OCI-LY7 (cell line): ENCODE measurements at regions not wholly inside any gene's neighbourhood (a gene's known extent, or its start where the extent isn't known, plus 50 kb on each side); places are given as distances from the start of the nearest gene placed in this dataset.

Experiments
- BruUV-seq: library from RNA; stranded (reverse); fragments of 400-500 nt; replicated peaks from 2 replicates; lab custom pipeline; 2021; lab: Mats Ljungman, UMichigan
- CTCF ChIA-PET: fragments of 300-600 bp; sonication (Branson Sonifier 250); formaldehyde crosslinking; loops from one replicate; lab custom pipeline; 2022; ENCODE audit warnings: antibody characterized with exemption; ENCODE audit not compliant: unreplicated experiment; lab: Charles Lee
- POLR2A ChIA-PET: fragments of 300-600 bp; sonication (Branson Sonifier 250); formaldehyde crosslinking; loops from one replicate; lab custom pipeline; 2022; ENCODE audit warnings: antibody characterized with exemption; lab: Charles Lee
- DNase-seq: peaks from one replicate; pipeline ENCODE4 v3.0.0-alpha.2; 2015; ENCODE audit warnings: low spot score
- H2AFZ ChIP-seq: fragments of 200-600 bp; sonication (generic), shearing (Covaris generic); 2 replicates; pipeline ENCODE4 v1.6.1; 2014; ENCODE audit warnings: mild to moderate bottlenecking, antibody characterized with exemption, low read length, moderate library complexity
- H3K27ac ChIP-seq: fragments of 200-600 bp; sonication (generic); 2 replicates; pipeline ENCODE4 v1.5.1; 2014; ENCODE audit warnings: mixed run types, low read depth, mild to moderate bottlenecking, moderate library complexity, low read length, inconsistent platforms; ENCODE audit not compliant: poor library complexity, severe bottlenecking
- H3K36me3 ChIP-seq: fragments of 200-600 bp; sonication (generic); 2 replicates; pipeline ENCODE4 v1.6.1; 2014; ENCODE audit warnings: mild to moderate bottlenecking, antibody characterized with exemption, low read length, moderate library complexity, mixed read lengths; ENCODE audit not compliant: insufficient read depth
- H3K4me1 ChIP-seq: fragments of 200-600 bp; sonication (generic); 2 replicates; pipeline ENCODE4 v1.5.1; 2014; ENCODE audit warnings: mild to moderate bottlenecking, low read length; ENCODE audit not compliant: insufficient read depth, poor library complexity, severe bottlenecking
- H3K4me2 ChIP-seq: fragments of 200-600 bp; sonication (generic); 2 replicates; pipeline ENCODE4 v1.6.1; 2014; ENCODE audit warnings: mild to moderate bottlenecking, low read length
- H3K4me3 ChIP-seq: fragments of 200-600 bp; sonication (generic); 2 replicates; pipeline ENCODE4 v1.5.1; 2014; ENCODE audit warnings: mild to moderate bottlenecking, low read depth, low read length; ENCODE audit not compliant: poor library complexity, severe bottlenecking
- H3K79me2 ChIP-seq: fragments of 200-600 bp; sonication (generic); 2 replicates; pipeline ENCODE4 v1.6.1; 2016; ENCODE audit warnings: low read depth, mild to moderate bottlenecking, low read length, moderate library complexity, mixed read lengths; ENCODE audit not compliant: insufficient read depth
- H3K9me2 ChIP-seq: fragments of 200-600 bp; sonication (generic); 2 replicates; pipeline ENCODE4 v1.6.1; 2016; ENCODE audit warnings: mild to moderate bottlenecking, low read length, mixed read lengths; ENCODE audit not compliant: insufficient read depth
- H3K9me3 ChIP-seq: fragments of 200-600 bp; sonication (generic); 2 replicates; pipeline ENCODE4 v1.6.1; 2014; ENCODE audit warnings: mild to moderate bottlenecking, mixed run types, low read length, mixed read lengths
- H4K20me1 ChIP-seq: fragments of 200-600 bp; sonication (generic); 2 replicates; pipeline ENCODE4 v1.6.1; 2014; ENCODE audit warnings: mild to moderate bottlenecking, antibody characterized with exemption, low read length, moderate library complexity, mixed read lengths; ENCODE audit not compliant: insufficient read depth
- CTCF ChIP-seq: fragments of 200-600 bp; sonication (generic); conservative IDR thresholded peaks from 2 replicates; pipeline ENCODE4 v1.5.1; 2014; ENCODE audit warnings: mild to moderate bottlenecking, antibody characterized with exemption, low read length, moderate library complexity, mixed read lengths
- EZH2phosphoT487 ChIP-seq: fragments of 200-600 bp; sonication (generic); IDR thresholded peaks from 2 replicates; pipeline ENCODE4 v1.6.1; 2018; ENCODE audit warnings: low read depth, borderline replicate concordance, mild to moderate bottlenecking, mixed run types, antibody characterized with exemption, low read length, moderate library complexity, mixed read lengths
- intact Hi-C: fragments of 100-400 bp; cut with micrococcal nuclease; formaldehyde crosslinking; loops from one replicate; pipeline ENCODE4 v1.10.0; 2022; ENCODE audit not compliant: unreplicated experiment

DNA sequence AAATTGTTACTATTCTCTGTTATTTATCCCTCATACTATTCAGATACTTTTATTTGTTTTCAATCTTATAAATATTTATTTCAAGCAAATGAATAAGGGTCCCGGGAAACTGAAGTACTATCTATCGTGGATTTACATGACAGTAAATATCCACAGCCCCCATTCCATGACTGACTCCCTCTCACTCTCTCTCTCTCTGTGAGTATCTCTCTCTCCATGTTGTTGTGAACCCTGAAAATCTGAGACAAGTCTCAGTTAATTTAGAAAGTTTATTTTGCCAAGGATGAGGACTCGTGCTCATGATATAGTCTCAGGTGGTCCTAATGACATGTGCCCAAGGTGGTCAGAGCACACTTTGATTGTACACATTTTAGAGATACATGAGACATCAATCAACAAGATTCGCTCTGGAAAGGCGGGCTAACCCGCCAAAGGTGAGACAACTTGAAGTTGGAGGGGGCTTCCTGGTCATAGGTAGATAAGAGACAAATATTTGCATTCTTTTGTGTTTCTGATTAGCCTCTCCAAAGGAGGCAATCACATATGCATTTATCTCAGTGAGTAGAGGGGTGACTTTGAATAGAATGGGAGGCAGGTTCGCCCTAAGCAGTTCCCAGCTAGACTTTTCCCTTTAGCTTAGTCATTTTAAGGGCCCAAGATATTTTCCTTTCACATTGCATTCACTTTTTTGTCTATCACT is 986.4 kb downstream of the NLGN4X start:
- no peak for DNase-seq
- POLR2A ChIA-PET, result no interaction called here
- no peaks in the 10 kb centered on the region for H3K9me2 ChIP-seq
- TF ChIP-seq EZH2phosphoT487 (no peak), CTCF (no peak)
- CTCF ChIA-PET, result no interaction called here
- no peak overlapping the region for H3K27ac ChIP-seq
- H4K20me1 ChIP-seq, result no peaks in the 10 kb centered on the region
- no peaks in the 10 kb centered on the region for H3K4me1 ChIP-seq
- no peak overlapping the region for H2AFZ ChIP-seq
- no peaks in the 10 kb centered on the region for H3K79me2 ChIP-seq
- no peaks in the 10 kb centered on the region for H3K36me3 ChIP-seq
- BruUV-seq, result no TSS peak
- H3K4me2 ChIP-seq, result no peak overlapping the region
- no peaks in the 10 kb centered on the region for H3K9me3 ChIP-seq
- intact Hi-C loops, result no loop called here
- H3K4me3 ChIP-seq, result no peak overlapping the region

DNA sequence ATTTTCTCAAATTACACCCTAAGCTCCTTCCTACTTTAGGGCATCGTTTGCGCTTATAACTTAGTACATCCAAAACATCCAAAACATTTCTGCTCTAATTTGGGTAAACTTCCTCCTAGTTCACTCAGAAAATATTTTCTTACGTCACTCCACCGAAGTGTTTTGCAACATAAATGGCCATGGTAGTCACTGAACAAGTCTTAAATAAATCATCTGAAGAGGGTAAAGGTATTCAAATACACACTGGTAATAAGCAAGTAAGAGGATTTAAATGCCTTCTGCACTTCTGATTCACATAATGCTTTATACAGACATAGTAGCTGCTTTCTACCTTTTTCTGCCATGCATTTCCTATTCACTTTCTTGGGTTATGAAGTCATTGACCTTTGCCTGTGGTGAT is 991.9 kb downstream of the NLGN4X start:
- ChIA-PET CTCF (no interaction called here), POLR2A (interaction anchor here (1.1 kb wide), 1 partner anchor 14 kb away, joined by 3 read pairs; no protein-coding TSS in a partner anchor)
- no peaks in the 10 kb centered on the region for H3K4me1 ChIP-seq
- H3K27ac ChIP-seq, result no peak overlapping the region
- intact Hi-C loops, result no loop called here
- H2AFZ ChIP-seq, result no peak overlapping the region
- no peak overlapping the region for H3K4me2 ChIP-seq
- no peaks in the 10 kb centered on the region for H4K20me1 ChIP-seq
- TF ChIP-seq CTCF, result no peak
- no peak for TF ChIP-seq EZH2phosphoT487
- no TSS peak for BruUV-seq
- no peak for DNase-seq
- no peak overlapping the region for H3K4me3 ChIP-seq
- H3K79me2 ChIP-seq, result no peaks in the 10 kb centered on the region
- H3K9me3 ChIP-seq, result no peaks in the 10 kb centered on the region
- no peaks in the 10 kb centered on the region for H3K36me3 ChIP-seq
- no peaks in the 10 kb centered on the region for H3K9me2 ChIP-seq

DNA sequence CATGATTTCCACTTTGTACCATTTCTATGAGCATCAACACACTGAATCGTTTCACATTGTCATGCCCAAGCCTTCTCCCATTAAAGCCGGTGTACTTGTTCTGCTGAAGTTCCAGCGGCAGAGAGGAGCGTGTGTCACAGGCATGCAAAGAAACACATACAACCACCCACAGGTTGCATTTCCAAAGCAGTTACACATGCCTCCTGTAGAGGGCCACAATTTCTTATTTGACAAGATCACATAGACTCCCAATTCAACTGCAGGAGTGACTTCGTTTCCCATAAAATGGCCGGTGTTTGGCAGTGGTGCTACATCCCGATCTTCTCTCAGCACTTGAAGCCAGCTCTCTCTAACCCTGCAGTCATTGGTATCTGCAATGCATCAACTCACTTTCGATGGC is 992.6 kb downstream of the NLGN4X start:
- POLR2A ChIA-PET, result interaction anchor here (1.1 kb wide), 1 partner anchor 13 kb away, joined by 3 read pairs; no protein-coding TSS in a partner anchor
- Histone ChIP-seq H2AFZ (no peak overlapping the region), H3K79me2 (no peaks in the 10 kb centered on the region), H4K20me1 (no peaks in the 10 kb centered on the region), H3K4me2 (no peak overlapping the region), H3K36me3 (no peaks in the 10 kb centered on the region), H3K9me2 (no peaks in the 10 kb centered on the region), H3K9me3 (no peaks in the 10 kb centered on the region), H3K4me3 (no peak overlapping the region), H3K4me1 (no peaks in the 10 kb centered on the region), H3K27ac (no peak overlapping the region)
- no TSS peak for BruUV-seq
- CTCF ChIA-PET, result no interaction called here
- intact Hi-C loops, result no loop called here
- TF ChIP-seq EZH2phosphoT487 (no peak), CTCF (peak; percentile 64)
- peak; percentile 11 for DNase-seq
